ENCODE measurements at regions not wholly inside any gene's neighbourhood (a gene's known extent, or its start where the extent isn't known, plus 50 kb on each side); places are given as distances from the start of the nearest gene placed in this dataset.

GRCh38 chr4:124591637-124592036, 120.9 kb downstream of the ANKRD50 start:
- DNase-seq: no peak

GRCh38 chr4:124593494-124593893, 119.0 kb downstream of the ANKRD50 start:
- no peak for DNase-seq

GRCh38 chr4:124594945-124595344, 117.6 kb downstream of the ANKRD50 start:
- no peak for DNase-seq

- DNase-seq: no peak
Measured at GRCh38 chr4:124596816-124597215, 115.7 kb downstream of the ANKRD50 start.

GRCh38 chr4:124610211-124610610, 102.3 kb downstream of the ANKRD50 start:
- DNase-seq: no peak
